Psoas muscle (tissue), 7 donors: ENCODE measurements at regions not wholly inside any gene's neighbourhood (a gene's known extent, or its start where the extent isn't known, plus 50 kb on each side); places are given as distances from the start of the nearest gene placed in this dataset.

Experiments
- ATAC-seq, 4 donors: fragments of 200-7000 bp; cut with Tn5 transposase; one replicate each; pipeline ENCODE4 v1.9.1; 2020; ENCODE audit warnings: moderate library complexity in 3 of 4, mild to moderate bottlenecking in 2 of 4
- DNase-seq, 2 donors: peaks; one replicate each; pipeline ENCODE4 v3.0.0-alpha.2; 2020
- H3K27ac ChIP-seq: fragments of 200-600 bp; one replicate; pipeline ENCODE4 v1.8.0; 2022
- H3K27me3 ChIP-seq, 3 donors: fragments of 200-600 bp in 1 of 3; one replicate each; pipeline versions ENCODE4 v1.6.1 to v1.8.0; 2013 to 2022; ENCODE audit warnings: low read length in 2 of 3, mild to moderate bottlenecking in 2 of 3, moderate library complexity in 1 of 3; ENCODE audit not compliant: insufficient read depth in 3 of 3
- H3K36me3 ChIP-seq, 2 donors: fragments of 200-600 bp in 1 of 2; one replicate each; pipeline versions ENCODE4 v1.6.1 to v1.8.0; 2013 to 2022; ENCODE audit warnings: low read depth in 1 of 2, mild to moderate bottlenecking in 1 of 2, moderate library complexity in 1 of 2; ENCODE audit not compliant: insufficient read depth in 1 of 2
- H3K4me1 ChIP-seq: fragments of 200-600 bp; one replicate; pipeline ENCODE4 v1.8.0; 2022
- H3K4me3 ChIP-seq: fragments of 200-600 bp; one replicate; pipeline ENCODE4 v1.8.0; 2022; ENCODE audit warnings: mild to moderate bottlenecking
- H3K9me3 ChIP-seq: fragments of 200-600 bp; one replicate; pipeline ENCODE4 v1.8.0; 2022
- CTCF ChIP-seq: fragments of 200-600 bp; IDR thresholded peaks from one replicate; pipeline ENCODE4 v1.8.0; 2022; ENCODE audit warnings: antibody characterized with exemption
- WGBS, 3 donors: extraction: QIAGEN DNeasy Blood & Tissue Kit; methylation state at CpG; one replicate each; pipeline versions ENCODE4 v1.1.6 to v1.1.7; 2013; 5-methylcytosine and 5-hydroxymethylcytosine counted together
- intact Hi-C, 2 donors: fragments of 100-400 bp; cut with DNase I; formaldehyde crosslinking; loops; one replicate each; pipeline versions ENCODE4 v1.11.0 to v1.14.2; 2022
- donor health status: healthy with polysubstance abuse.
- donor health status: DM: no; HTN: no; CAD: no; lungs with moderate emphysema.
- donor health status: Bipolar disorder and iron deficiency.
- donor health status: healthy.
- donor health status: DM: yes; HTN: yes; CAD: no.
- donor health status: DM: no; HTN: no; CAD: no.
- donor health status: DM: yes; HTN: yes; CAD: no.

- H3K9me3 ChIP-seq = no peaks in the 10 kb centered on the region
These were observed 153.5 kb upstream of the LYZL1 start for GRCh38 chr10:29135337-29135736.

GRCh38 chr10:29136411-29136810, 152.5 kb upstream of the LYZL1 start:
- Histone ChIP-seq H3K4me1 (peaks cover 8% of the 10 kb centered on the region), H3K27ac (no peak overlapping the region), H3K27me3 (no peaks in the 10 kb centered on the region), H3K4me3 (no peak overlapping the region), H3K9me3 (no peaks in the 10 kb centered on the region), H3K36me3 (no peaks in the 10 kb centered on the region)
- ATAC-seq (no peak), DNase-seq (no peak)
- intact Hi-C loops = no loop called here
- no peak for TF ChIP-seq CTCF
- WGBS, 3 donors = 86 to 92% (median 89%) methylated on average over 3 of the region's 3 CpGs

More at GRCh38 chr10:29135337-29135736, 153.5 kb upstream of the LYZL1 start:
- no peak overlapping the region for H3K27ac ChIP-seq
- intact Hi-C loops = no loop called here
- WGBS, 3 donors = 92 to 94% (median 92%) methylated on average over 3 of the region's 3 CpGs
- no peak for TF ChIP-seq CTCF
- DNase-seq (no peak), ATAC-seq (no peak)
- H3K4me3 ChIP-seq = no peak overlapping the region
- no peaks in the 10 kb centered on the region for H3K36me3 ChIP-seq
- H3K27me3 ChIP-seq = no peaks in the 10 kb centered on the region
- peaks cover 9% of the 10 kb centered on the region for H3K4me1 ChIP-seq

GRCh38 chr10:29140151-29140550, 148.7 kb upstream of the LYZL1 start:
- H3K36me3 ChIP-seq = no peaks in the 10 kb centered on the region
- TF ChIP-seq CTCF = no peak
- H3K4me3 ChIP-seq = no peak overlapping the region
- ATAC-seq = no peak
- no peaks in the 10 kb centered on the region for H3K9me3 ChIP-seq
- no peak for DNase-seq
- no peaks in the 10 kb centered on the region for H3K27me3 ChIP-seq
- WGBS, 3 donors = 55 to 62% (median 57%) methylated on average over 1 of the region's 1 CpG
- no peak overlapping the region for H3K27ac ChIP-seq
- no peaks in the 10 kb centered on the region for H3K4me1 ChIP-seq
- intact Hi-C loops = no loop called here

- TF ChIP-seq CTCF = no peak
- no peaks in the 10 kb centered on the region for H3K4me1 ChIP-seq
- no peaks in the 10 kb centered on the region for H3K36me3 ChIP-seq
- intact Hi-C loops = no loop called here
- no peaks in the 10 kb centered on the region for H3K9me3 ChIP-seq
- no peaks in the 10 kb centered on the region for H3K27me3 ChIP-seq
- H3K4me3 ChIP-seq = no peak overlapping the region
- DNase-seq = no peak
- ATAC-seq = no peak
- WGBS, 3 donors = 84 to 89% (median 86%) methylated on average over 2 of the region's 2 CpGs
- no peak overlapping the region for H3K27ac ChIP-seq
These were observed 147.9 kb upstream of the LYZL1 start for GRCh38 chr10:29140991-29141390.

GRCh38 chr10:29141761-29142160, 147.1 kb upstream of the LYZL1 start:
- Histone ChIP-seq H3K36me3 (no peaks in the 10 kb centered on the region), H3K4me3 (no peak overlapping the region), H3K4me1 (no peaks in the 10 kb centered on the region), H3K27ac (no peak overlapping the region), H3K27me3 (no peaks in the 10 kb centered on the region), H3K9me3 (no peaks in the 10 kb centered on the region)
- TF ChIP-seq CTCF = no peak
- DNase-seq (no peak), ATAC-seq (no peak)
- intact Hi-C loops = no loop called here
